Daoy (cell line): ENCODE measurements at regions not wholly inside any gene's neighbourhood (a gene's known extent, or its start where the extent isn't known, plus 50 kb on each side); places are given as distances from the start of the nearest gene placed in this dataset.
A peak's percentile ranks its signal among the peaks of the same experiment; 100 is the strongest.

Experiments
- DNase-seq: peaks from one replicate; pipeline ENCODE4 v3.0.0-alpha.2; 2015; ENCODE audit warnings: low read depth

DNA sequence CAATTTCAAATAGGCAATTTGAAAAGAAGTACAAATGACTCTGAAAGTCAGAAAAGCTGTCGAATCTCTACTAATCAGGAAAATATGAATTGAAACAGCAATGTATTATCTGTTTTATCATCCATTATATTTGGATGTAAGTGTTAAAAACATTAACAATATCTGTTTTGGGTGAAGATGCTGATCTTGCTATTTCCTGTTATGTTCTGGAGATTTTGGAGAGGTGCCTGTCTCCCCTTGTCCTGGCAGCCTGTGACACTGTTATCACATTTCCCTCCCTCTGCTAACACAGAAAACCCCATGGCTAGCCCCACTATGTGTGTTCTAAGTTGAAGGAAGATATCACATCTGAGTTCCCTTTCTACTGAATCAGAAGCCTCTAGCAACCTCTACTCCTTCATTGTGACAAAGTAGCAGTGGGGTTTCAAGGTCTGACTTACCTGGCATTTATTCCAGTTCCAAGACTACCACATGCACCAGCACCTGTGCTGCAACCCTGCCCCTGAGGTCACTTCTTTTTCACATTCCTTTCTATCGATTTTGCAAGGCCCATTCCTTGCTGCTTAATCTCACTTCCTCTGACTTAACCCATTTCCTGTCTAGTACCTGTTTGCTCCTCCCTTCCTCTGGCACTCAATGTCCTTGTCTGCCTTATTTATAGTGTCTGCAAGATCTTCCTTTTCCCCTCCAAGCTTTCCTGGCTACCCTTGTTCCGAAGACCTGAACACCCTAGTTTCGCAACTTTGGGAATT, 95.5 kb upstream of the COL8A1 start:
- DNase-seq = no peak

DNA sequence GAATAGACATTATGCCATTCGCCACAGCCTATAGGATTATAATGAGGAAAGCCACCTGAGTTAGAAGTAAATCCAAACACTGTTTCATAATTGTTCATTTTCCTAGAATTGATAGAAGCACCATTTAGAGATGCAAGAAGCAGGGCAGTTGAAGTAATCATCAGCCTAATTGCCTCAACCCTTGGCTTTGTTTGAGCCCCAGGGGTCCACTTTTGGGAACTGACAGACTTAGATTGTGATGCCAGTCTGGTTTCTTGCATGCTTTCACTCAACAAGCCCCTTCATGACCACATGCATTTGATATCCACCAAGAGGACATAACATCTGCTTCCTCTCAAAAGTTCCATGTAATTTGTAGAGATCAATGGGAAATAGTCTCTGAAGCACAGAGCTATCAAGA, 97.2 kb upstream of the COL8A1 start:
- no peak for DNase-seq

DNA sequence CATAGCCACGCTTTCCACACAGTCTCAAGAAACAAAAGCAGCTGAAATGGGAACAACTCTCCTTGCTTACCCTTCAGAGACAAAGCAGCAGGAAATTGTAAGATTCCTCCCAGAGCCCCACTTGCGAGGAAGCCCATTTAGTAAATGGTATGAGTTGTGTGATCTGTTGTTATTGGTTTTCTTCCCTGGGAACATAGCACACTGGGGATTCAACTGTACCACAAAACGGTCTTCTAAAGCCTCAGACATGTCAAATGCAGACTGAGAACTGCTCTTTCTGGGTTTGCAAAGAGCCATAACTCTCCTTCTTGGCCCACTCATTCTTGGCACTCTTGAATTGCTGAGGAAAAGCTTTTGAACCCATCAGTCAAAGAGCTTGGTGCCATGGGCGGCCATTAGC, 101.0 kb upstream of the COL8A1 start:
- no peak for DNase-seq

DNA sequence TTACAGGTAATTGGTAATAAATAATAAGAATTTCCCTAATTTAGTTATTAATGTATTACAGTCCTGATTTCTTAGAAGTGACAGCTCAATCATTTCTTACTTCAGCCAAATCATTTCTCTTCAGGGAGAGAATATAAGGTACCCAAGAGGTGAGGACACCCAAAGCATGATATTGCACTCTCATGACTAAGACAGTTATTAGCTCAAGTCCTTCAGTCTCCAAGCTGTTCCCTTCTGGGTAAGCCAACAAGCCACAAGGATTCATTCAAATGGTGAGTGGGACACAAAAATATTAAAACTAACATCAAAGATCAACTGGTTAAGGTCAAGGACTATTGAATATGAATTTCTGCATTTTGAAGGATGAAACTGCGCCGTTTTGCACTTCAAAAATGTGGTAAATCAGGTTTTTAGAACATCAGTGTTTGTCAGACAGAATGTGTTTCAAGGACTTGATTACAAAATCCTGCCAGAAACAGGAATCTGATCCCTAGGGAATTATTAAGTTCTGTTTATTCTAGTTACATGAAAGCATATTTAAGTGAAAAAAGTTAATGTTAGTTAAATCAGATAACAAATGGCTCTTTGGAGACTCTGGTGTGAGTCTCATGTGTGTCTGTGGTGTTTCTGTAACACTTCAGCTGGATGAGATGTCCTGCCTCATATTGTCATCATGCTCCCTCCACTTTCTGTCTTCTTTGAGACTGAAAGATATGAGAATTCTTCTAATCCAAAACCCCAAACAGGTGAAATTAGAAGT, 101.7 kb upstream of the COL8A1 start:
- DNase-seq = no peak

DNA sequence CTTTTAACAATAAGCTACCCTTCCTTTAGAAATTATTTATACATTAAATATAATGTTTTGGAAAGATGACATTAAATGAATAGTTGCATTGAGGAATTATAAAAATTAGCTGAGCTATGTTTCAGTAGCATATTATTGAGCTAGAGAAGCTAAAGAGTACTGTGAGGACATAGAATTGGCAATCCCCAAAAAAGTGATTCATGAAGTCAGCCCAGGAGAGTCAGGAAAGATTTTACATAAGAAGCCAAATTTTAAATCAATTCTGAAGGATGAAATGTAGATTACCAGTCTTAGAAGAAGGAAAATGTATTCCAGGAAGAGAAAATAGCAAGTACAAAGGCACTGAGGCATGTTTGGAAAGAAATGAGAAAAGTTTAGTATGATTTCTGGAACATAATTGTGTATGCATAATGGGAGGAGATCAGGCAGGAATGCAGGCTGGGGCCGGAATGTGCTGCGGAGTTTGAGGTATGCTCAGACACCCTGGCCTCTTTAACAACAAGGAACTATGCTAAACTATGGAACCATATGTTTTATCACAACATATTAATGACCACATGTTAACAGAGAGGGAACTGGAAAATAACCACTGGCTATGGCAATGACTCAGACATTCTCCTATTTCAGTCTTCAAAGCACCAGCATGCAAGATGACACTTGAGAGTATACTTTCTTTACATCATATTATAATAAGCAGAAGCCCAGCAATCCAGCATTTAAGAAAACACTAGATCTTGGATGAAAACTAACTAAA, 103.3 kb upstream of the COL8A1 start:
- peak; percentile 56 for DNase-seq

DNA sequence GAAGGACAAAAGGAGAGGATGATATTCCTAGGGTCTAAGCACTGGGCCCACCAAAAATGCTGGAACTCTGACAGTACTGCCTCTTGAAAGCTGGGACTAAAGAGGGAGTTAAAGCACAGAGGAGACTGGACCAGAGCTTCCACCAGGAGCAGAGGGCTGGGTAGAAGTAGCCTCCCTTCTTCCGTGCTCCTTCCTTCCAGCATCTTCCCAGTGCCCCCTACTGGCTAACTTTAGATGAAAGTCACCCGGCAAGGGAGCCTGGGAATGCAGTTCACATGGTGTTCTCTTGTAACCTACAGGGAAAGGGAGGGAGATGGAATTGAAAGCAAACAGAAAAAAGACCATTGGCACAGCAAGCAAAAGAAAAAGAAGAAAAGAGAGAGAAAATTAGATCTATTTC, 106.1 kb upstream of the COL8A1 start:
- peak; percentile 74 for DNase-seq

DNA sequence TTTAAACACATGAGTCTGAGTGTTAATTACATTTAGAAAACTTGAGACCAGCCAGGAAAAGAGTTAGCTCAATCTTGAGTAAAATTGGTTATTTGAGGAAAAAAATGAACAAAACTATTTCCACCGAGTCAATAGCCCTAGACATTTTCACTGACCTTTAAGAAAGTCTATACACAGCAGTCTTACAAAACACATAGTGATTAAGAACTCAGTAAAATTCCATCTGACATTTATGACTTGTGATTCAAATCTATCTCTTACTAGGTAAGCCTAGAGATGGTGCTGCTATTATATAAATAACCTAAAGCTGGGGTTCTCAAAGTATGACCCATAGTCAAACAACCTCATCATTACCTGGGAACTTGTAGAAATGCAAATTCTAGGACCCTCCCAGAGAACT, 109.1 kb upstream of the COL8A1 start:
- no peak for DNase-seq

DNA sequence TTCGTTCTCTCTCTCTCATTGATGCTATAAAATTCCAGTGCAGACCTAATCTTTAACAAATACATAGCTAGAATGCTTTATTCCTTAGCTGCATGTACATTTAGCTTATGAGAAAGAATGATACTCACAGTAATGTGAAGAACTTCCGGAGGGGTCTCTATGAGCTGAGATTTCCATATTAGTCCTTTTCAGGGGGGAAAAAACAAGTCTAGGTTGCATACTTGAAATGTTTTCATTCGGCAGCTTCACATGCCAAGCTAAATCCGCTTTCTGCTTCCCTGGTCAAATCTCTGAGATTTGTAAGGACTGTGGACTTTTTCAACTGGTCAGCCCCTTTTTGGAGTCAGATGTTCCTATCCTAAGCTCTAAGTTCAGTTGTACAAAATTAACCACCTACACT, 111.5 kb upstream of the COL8A1 start:
- DNase-seq = no peak

DNA sequence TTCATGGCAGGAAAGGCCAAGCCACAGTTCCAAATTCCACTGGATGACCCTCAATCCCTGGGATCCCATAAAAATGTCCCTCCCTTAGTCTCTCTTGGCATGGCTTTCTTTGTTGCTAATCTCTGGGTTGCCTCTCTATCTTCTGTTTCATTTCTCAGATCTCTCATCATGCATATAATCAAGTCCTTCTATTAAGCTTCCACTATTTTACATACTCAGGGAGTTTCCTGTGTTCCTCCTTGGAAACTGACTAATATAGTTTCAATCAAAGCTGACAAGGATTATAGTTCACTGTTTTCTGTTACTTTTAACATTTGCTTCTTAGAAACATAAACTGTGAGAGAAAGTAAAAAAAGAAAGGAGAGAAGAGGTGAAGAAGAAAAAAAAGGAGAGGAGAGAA, 113.8 kb upstream of the COL8A1 start:
- no peak for DNase-seq

DNA sequence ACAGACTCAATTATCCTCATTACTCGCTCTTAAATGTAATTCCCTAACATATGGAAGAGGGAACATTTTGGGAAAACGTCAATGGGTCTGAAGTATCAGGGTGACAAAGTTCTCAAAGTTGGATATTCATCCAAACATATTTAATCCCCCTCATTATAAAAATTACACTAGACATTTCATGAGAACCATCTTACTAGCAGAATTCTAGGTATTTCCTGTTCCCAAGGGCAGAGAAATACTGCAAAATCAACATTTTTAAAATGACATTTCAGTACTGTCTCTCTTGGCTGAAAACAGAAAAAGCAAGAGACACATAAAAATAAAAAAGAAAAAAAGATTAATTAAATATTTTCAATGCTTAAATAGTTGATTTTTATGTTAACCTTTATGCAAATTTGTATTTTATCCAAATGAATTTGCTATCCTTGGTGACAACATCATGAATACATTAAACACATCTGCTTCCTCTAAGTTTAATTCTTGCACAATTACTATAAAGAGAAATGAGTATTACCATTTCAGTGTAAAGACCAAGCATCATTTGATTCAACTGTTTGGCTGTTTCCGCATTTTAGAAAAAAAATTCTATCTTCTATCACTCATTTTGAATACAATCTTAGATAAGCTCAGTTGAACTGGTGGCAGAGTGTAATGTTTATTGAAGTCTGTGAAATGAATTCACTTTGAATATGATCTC, 114.8 kb upstream of the COL8A1 start:
- DNase-seq = no peak

DNA sequence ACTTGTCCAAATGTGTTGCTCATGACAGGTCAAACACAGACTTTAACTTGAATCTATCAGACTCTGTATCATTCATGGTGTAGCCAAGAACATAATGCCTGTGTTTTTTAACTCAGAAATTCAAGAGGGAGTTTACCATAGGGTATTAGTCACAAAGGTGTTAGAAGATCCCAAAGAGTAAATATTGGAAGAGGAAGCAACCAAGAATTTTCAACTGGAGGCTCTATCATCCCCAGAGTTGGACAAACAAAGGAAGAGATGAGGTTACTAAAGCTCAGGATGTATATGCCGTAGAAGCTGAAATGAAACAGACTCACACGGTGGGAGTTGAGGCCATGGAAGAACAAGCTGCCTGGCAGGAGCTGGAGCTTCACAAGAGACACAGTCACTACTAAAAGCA, 116.2 kb upstream of the COL8A1 start:
- DNase-seq = no peak

DNA sequence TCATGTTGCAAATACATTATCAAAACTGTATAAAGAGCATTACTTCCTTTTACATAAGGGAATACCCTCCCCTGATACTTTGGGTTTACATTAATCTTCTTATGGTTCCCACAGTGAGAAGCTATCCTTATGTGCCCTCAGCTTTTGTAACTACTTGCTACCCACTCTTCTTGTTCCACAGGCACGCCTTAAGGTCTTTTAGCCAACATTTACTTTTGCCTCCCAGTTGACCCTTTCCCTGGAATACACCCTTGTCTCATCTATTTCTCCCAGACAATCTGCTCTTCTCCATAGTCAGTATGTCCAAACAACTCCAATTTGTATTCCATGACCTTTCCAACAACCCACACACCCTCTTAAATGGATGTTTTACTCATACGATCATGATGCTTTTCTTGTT, 116.8 kb upstream of the COL8A1 start:
- DNase-seq = no peak

DNA sequence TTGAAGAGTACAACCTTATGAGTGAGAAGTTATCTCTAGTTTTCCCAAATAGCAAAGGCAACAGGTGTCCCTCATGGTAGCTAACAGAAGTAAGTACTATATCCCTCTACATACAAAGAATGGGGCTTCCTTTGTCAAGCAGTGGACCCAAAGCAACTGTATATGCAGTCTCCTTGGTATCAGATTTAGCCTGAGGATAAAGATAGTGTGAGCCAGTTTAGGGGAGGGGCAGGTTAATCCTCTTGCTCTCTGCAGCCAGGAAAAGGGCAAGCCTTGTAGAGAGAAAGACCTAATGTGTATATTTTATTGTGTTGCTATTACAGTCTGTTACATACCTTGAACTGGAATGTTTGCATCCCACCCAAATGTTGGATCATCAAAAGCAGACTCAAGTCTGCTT, 117.9 kb upstream of the COL8A1 start:
- no peak for DNase-seq

DNA sequence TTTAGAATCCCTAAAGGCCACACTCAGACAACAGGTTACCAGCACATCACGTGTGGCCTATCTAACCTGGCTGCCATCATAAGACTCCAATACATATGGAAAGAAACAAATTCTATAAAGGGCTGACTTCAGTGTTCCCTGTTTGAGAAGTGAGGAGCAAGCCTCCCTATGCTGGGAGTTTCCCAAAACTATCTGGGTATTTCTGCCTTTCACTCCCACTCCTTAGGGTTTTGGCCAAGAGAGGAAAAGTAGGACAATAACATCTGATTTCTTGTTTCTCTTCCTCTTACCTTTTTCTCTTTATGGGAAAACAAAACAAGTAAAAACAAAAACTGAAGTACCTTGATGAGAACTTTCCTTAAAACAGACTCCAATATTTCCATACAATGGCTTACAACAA, 121.5 kb upstream of the COL8A1 start:
- no peak for DNase-seq

DNA sequence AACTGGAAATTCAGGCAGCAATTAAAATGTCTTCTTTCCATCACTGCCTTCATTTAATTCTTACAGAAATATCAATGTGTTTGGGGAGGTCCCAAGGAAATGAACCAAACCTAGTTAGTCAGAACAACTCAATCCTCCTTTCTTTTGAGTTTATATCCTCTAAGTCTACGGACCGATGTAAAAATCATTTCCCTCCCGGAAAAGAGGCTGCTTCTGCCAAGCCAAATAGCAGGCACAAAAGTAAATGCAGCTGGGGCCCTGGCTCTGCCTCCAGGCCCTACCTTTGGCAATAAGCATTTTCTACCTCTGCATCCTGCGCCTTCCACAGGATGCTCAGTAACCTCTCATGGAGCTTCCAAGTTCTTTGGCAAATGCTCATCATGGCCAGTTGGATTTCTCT, 122.5 kb upstream of the COL8A1 start:
- DNase-seq = no peak

DNA sequence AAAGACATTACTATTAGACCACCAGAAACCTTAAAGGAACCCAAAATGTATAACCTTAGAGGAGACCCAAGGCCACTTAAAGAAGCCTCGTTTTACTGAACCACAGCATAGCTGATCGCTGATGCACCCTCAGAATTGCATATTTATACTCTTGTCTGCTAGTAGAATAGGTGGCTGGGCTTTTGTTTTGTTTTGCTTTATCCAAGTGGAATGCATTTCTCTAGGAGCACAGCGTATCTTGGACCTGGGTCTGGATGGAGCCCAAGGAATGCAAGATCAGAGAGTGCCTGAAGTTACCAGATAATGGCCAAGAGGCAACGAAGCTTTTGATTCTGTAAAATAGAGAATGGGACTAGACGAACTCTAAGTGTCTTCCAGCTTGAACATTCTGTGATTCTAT, 129.2 kb upstream of the COL8A1 start:
- DNase-seq = peak; percentile 58

DNA sequence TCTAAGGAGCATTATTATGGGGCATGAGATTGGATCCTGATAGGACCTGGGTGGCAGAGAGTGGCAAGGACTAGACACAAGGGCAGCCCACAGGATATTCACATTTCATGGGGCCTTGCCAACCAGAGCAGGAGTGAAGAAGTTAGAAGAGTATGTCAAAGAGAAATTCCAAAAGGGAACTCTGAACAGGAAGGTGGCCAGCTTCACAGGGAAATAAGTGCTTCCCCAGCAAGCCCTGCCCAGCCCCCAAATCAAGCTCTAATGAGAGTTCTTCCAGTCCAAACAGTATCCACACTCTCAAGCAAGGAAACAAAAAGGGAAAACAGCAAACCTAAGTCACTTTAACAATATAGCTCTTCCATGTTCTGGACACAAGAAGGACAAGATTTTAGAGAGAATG, 130.2 kb upstream of the COL8A1 start:
- no peak for DNase-seq

DNA sequence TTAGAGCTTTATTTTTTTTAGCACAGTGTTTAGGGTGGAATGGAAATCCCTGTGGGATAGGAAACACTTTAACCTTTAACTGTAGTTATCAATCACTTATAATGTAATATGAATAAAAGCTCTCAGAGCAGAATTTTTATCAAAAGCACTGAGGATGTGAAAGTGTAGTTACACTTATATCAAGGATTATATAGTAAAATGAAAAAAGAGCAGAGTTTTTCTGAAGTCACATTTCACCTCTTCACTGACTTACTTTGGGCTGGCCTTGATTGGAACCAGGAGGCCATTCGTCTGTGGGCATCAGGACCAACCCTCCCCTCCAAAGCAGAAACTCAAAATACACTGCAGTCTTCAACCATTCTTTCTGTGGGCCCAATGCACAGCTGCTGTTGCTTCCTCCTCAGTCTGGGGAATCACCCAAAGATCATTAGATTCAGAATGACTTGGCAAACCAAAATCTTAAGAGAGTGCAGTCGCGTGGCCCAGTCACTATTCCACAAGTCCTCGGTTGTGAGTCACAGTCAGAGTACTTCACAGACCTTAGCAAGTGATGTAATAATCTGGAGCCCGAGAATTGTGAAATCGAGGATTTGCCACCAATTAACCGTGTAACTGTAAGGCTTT, 132.6 kb upstream of the COL8A1 start:
- peak; percentile 92 for DNase-seq

DNA sequence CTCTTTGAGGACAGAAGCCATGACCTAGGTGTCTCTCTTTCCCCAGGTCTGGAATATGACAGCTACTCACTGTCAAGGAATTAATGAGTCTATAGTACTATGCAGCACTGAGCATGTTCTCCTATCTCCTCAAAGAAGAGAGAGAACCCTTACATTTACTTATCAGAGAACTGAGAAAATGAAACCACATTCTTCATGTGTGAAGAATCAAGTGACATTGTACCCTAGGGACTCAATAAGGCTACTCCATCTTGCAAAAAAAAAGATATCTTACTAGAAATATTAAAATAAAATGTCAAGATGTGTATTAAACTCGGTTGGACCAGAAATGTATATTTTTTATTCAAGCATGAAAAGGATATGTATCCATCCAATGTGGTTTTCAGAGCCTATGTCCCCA, 133.2 kb upstream of the COL8A1 start:
- DNase-seq = no peak

DNA sequence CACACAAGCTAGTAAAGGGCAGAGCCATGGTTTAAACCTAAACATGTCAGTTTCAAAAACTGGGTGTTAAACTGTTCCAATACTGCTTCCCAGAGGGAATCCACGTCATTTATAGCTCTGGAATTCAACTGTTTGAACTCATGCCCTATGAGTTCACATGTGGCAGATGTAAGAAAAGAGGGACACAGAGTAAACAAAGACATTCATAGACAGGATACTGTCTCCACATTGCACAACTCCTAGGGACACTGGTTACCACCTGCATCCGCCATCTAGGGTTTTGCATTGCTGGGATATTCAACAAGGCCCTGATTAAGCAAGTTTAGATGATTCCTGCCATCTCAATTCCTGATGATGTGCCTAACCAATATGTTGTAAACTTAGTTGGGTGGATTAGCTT, 134.1 kb upstream of the COL8A1 start:
- DNase-seq = peak; percentile 13

DNA sequence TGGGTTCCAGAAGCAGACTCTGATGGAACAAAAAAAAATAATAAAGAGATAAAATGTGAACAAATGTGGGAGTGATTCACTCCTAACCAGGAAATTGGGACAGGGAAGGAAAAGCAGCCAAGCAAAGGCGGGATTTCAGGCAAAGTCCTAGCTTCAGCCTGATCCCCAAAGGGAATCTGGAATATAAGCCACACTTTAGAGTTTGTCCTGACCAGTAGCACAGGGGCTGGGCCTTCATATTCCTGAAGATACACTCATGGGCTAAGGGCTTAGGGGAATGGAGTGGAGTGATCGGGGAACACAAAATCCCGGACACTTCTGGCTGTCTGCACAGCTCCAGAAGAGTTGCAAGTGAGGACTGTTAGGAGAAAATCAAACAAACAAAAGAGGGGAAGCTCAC, 135.0 kb upstream of the COL8A1 start:
- peak; percentile 37 for DNase-seq

DNA sequence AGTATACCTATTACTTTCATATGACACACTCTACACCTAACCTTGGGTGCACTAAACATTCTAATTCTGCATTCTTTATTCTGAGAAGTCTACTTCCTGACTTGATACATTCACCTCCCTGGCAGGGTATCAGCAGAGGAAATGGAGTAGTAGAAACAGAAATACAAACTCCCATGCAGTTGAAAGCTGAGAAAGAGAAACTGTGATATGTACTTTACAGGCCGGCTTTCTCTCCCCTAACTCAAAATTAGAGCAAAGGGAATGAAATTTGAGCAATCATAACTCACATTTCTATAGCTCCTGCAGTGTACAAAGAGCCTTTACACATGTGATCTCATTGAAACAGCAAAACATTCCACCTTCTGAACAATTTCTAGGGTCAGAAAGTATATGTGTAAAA, 135.5 kb upstream of the COL8A1 start:
- peak; percentile 28 for DNase-seq
